ENCODE measurements at regions not wholly inside any gene's neighbourhood (a gene's known extent, or its start where the extent isn't known, plus 50 kb on each side); places are given as distances from the start of the nearest gene placed in this dataset.

DNA sequence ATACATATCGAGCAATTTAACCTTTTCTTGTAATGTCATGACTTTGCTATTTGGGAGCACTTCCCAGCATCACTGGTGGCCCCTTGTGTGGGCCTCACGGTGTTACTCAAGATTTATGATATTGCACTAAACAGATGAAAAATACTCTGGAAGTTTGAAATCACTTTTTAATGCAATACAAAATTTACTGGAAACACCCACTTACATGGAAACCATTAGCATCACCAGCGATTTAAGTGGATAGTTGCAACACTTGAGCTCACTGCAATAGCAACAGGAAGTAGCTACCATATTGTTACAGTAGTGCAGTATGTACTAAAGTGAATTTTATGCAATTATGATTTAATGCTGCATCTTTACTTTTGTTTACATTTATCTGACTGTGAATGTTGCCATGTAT, 184.4 kb downstream of the MDFIC start:
- no peak overlapping the region for H3K4me3 Mint-ChIP-seq
- no peaks in the 10 kb centered on the region for H3K4me1 ChIP-seq (ENCODE audit: insufficient read depth)
- no peaks in the 10 kb centered on the region for H3K9me3 Mint-ChIP-seq
- TF ChIP-seq, protein P1, sequence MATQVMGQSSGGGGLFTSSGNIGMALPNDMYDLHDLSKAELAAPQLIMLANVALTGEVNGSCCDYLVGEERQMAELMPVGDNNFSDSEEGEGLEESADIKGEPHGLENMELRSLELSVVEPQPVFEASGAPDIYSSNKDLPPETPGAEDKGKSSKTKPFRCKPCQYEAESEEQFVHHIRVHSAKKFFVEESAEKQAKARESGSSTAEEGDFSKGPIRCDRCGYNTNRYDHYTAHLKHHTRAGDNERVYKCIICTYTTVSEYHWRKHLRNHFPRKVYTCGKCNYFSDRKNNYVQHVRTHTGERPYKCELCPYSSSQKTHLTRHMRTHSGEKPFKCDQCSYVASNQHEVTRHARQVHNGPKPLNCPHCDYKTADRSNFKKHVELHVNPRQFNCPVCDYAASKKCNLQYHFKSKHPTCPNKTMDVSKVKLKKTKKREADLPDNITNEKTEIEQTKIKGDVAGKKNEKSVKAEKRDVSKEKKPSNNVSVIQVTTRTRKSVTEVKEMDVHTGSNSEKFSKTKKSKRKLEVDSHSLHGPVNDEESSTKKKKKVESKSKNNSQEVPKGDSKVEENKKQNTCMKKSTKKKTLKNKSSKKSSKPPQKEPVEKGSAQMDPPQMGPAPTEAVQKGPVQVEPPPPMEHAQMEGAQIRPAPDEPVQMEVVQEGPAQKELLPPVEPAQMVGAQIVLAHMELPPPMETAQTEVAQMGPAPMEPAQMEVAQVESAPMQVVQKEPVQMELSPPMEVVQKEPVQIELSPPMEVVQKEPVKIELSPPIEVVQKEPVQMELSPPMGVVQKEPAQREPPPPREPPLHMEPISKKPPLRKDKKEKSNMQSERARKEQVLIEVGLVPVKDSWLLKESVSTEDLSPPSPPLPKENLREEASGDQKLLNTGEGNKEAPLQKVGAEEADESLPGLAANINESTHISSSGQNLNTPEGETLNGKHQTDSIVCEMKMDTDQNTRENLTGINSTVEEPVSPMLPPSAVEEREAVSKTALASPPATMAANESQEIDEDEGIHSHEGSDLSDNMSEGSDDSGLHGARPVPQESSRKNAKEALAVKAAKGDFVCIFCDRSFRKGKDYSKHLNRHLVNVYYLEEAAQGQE (IDR thresholded peaks at IDR 0.05; ENCODE audit: unreplicated experiment), result no peak
- TF ChIP-seq JUNB (IDR thresholded peaks at IDR 0.05; ENCODE audit: unreplicated experiment), result no peak
- H3K27ac Mint-ChIP-seq, result no peak overlapping the region
- no peak for DNase-seq (ENCODE audit: low spot score)
- no peaks in the 10 kb centered on the region for H3K36me3 ChIP-seq (ENCODE audit: insufficient read depth)
- H3F3A ChIP-seq (replicated peaks; ENCODE audit: low read depth), result no peaks in the 10 kb centered on the region
- H3K27me3 ChIP-seq (ENCODE audit: insufficient read depth), result no peaks in the 10 kb centered on the region
- H3K36me3 Mint-ChIP-seq (ENCODE audit: low read depth), result no peaks in the 10 kb centered on the region
- H3K4me3 ChIP-seq, result no peak overlapping the region
- H4K20me1 ChIP-seq (replicated peaks; ENCODE audit: insufficient read depth), result no peaks in the 10 kb centered on the region
- H3K4me2 ChIP-seq, result no peak overlapping the region
- H3K79me2 ChIP-seq (replicated peaks; ENCODE audit: insufficient read depth), result no peaks in the 10 kb centered on the region
- no peak overlapping the region for H2AFZ ChIP-seq
- H3K27ac ChIP-seq (ENCODE audit: low read depth), result no peak overlapping the region
- no peak for ATAC-seq
- H3K9me2 ChIP-seq (ENCODE audit: insufficient read depth), result 0 out of 2 replicates have a peak, but pooled peaks cover 4% of the 10 kb centered on the region
- no peaks in the 10 kb centered on the region for H3K27me3 Mint-ChIP-seq (ENCODE audit: insufficient read depth, low read depth, poor library complexity)
- no peaks in the 10 kb centered on the region for H3K4me1 Mint-ChIP-seq

GRCh38 chr7:115102738-115103137, 180.8 kb downstream of the MDFIC start:
- Histone ChIP-seq H2AFZ (no peak overlapping the region), H3K4me3 (no peak overlapping the region), H4K20me1 (replicated peaks; ENCODE audit: insufficient read depth) (no peaks in the 10 kb centered on the region), H3K4me1 (ENCODE audit: insufficient read depth) (0 out of 2 replicates have a peak, but pooled peaks cover 5% of the 10 kb centered on the region), H3K36me3 (ENCODE audit: insufficient read depth) (no peaks in the 10 kb centered on the region), H3K9me2 (ENCODE audit: insufficient read depth) (0 out of 2 replicates have a peak, but pooled peaks cover 4% of the 10 kb centered on the region), H3F3A (replicated peaks; ENCODE audit: low read depth) (no peaks in the 10 kb centered on the region), H3K4me2 (no peak overlapping the region), H3K27ac (ENCODE audit: low read depth) (no peak overlapping the region), H3K79me2 (replicated peaks; ENCODE audit: insufficient read depth) (no peaks in the 10 kb centered on the region), H3K27me3 (ENCODE audit: insufficient read depth) (no peaks in the 10 kb centered on the region)
- Mint-ChIP-seq H3K27ac (no peak overlapping the region), H3K4me3 (no peak overlapping the region), H3K9me3 (no peaks in the 10 kb centered on the region), H3K27me3 (ENCODE audit: insufficient read depth, low read depth, poor library complexity) (peaks cover 1% of the 10 kb centered on the region), H3K36me3 (ENCODE audit: low read depth) (no peaks in the 10 kb centered on the region), H3K4me1 (no peaks in the 10 kb centered on the region; the same call in 2 of the 3 replicates)
- ATAC-seq, result no peak
- no peak for DNase-seq (ENCODE audit: low spot score)
- TF ChIP-seq ZNF114 (CRISPR knock-in tag; IDR thresholded peaks at IDR 0.05), result no peak
- no peak for TF ChIP-seq ETS1 (IDR thresholded peaks at IDR 0.05)
- no peak for TF ChIP-seq EZH2phosphoT487 (IDR thresholded peaks at IDR 0.05; ENCODE audit: unreplicated experiment)
- TF ChIP-seq NANOG (IDR thresholded peaks at IDR 0.05; ENCODE audit: borderline replicate concordance), result no peak

DNA sequence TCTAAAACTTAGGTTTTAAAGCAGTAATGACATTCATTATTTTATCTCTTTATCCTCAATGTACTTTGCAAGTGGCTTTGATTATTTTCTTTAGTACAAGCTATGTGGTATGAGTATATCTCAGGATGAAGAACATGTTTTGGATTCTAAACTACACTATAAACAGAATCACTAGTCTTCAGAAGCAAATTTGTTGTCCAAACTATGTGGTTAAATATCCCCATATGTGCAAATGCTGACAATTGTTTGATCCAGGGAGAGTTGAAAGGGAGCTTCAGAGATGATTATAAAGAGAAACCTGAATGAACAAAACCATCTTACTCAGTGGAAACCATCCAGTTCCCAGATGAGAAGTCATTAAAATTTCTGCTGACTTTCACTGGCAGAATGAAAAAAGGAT, 179.3 kb downstream of the MDFIC start:
- no peak for DNase-seq (ENCODE audit: low spot score)
- no peak for ATAC-seq
- Mint-ChIP-seq H3K36me3 (ENCODE audit: low read depth) (no peaks in the 10 kb centered on the region), H3K27me3 (ENCODE audit: insufficient read depth, low read depth, poor library complexity) (peaks cover 1% of the 10 kb centered on the region), H3K4me1 (peaks cover 12% of the 10 kb centered on the region), H3K27ac (no peak overlapping the region), H3K9me3 (no peaks in the 10 kb centered on the region), H3K4me3 (no peak overlapping the region)
- no peaks in the 10 kb centered on the region for H3F3A ChIP-seq (replicated peaks; ENCODE audit: low read depth)
- no peak overlapping the region for H3K4me3 ChIP-seq
- H3K9me2 ChIP-seq (ENCODE audit: insufficient read depth), result 0 out of 2 replicates have a peak, but pooled peaks cover 4% of the 10 kb centered on the region
- H3K4me2 ChIP-seq, result no peak overlapping the region
- no peaks in the 10 kb centered on the region for H4K20me1 ChIP-seq (replicated peaks; ENCODE audit: insufficient read depth)
- H3K27ac ChIP-seq (ENCODE audit: low read depth), result no peak overlapping the region
- no peaks in the 10 kb centered on the region for H3K36me3 ChIP-seq (ENCODE audit: insufficient read depth)
- no peaks in the 10 kb centered on the region for H3K79me2 ChIP-seq (replicated peaks; ENCODE audit: insufficient read depth)
- H3K4me1 ChIP-seq (ENCODE audit: insufficient read depth), result 0 out of 2 replicates have a peak, but pooled peaks cover 8% of the 10 kb centered on the region
- H3K27me3 ChIP-seq (ENCODE audit: insufficient read depth), result no peaks in the 10 kb centered on the region
- no peak overlapping the region for H2AFZ ChIP-seq
- TF ChIP-seq, protein P2, sequence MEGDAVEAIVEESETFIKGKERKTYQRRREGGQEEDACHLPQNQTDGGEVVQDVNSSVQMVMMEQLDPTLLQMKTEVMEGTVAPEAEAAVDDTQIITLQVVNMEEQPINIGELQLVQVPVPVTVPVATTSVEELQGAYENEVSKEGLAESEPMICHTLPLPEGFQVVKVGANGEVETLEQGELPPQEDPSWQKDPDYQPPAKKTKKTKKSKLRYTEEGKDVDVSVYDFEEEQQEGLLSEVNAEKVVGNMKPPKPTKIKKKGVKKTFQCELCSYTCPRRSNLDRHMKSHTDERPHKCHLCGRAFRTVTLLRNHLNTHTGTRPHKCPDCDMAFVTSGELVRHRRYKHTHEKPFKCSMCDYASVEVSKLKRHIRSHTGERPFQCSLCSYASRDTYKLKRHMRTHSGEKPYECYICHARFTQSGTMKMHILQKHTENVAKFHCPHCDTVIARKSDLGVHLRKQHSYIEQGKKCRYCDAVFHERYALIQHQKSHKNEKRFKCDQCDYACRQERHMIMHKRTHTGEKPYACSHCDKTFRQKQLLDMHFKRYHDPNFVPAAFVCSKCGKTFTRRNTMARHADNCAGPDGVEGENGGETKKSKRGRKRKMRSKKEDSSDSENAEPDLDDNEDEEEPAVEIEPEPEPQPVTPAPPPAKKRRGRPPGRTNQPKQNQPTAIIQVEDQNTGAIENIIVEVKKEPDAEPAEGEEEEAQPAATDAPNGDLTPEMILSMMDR (conservative IDR thresholded peaks at IDR 0.05; ENCODE audit: low read depth in 2 of 2), result no peak
- no peak for TF ChIP-seq ZNF331 (CRISPR knock-in tag; IDR thresholded peaks at IDR 0.05; ENCODE audit: low read depth)
- no peak for TF ChIP-seq ETS1 (IDR thresholded peaks at IDR 0.05)
- no peak for TF ChIP-seq JUNB (IDR thresholded peaks at IDR 0.05; ENCODE audit: unreplicated experiment)
- no peak for TF ChIP-seq EZH2phosphoT487 (IDR thresholded peaks at IDR 0.05; ENCODE audit: unreplicated experiment)
